SK-N-SH treated with all-trans-retinoic acid at 6 μM for 48 hours (cell line): ENCODE measurements at regions not wholly inside any gene's neighbourhood (a gene's known extent, or its start where the extent isn't known, plus 50 kb on each side); places are given as distances from the start of the nearest gene placed in this dataset.

Experiments used
- ATAC-seq: fragments of 200-7000 bp; cut with Tn5 transposase; 3 replicates; pipeline ENCODE4 v1.9.1; 2020; ENCODE audit warnings: mild to moderate bottlenecking, moderate library complexity
- ARNTL ChIP-seq: fragments of 450-650 bp; formaldehyde crosslinking; IDR thresholded peaks from 2 replicates; pipeline ENCODE4 v1.5.0; 2020; ENCODE audit warnings: low read depth, mild to moderate bottlenecking, moderate library complexity, borderline replicate concordance
- BACH2 ChIP-seq: fragments of 250-450 bp; sonication (Bioruptor Pico); IDR thresholded peaks from 2 replicates; pipeline ENCODE4 v1.9.0; 2021; ENCODE audit warnings: mild to moderate bottlenecking, borderline replicate concordance
- CSRNP3 ChIP-seq: fragments of 250-450 bp; sonication (Bioruptor Pico); IDR thresholded peaks from 2 replicates; pipeline ENCODE4 v1.5.1; 2021; ENCODE audit warnings: mild to moderate bottlenecking, moderate library complexity
- ESRRG ChIP-seq: fragments of 250-450 bp; sonication (Bioruptor Pico); IDR thresholded peaks from 2 replicates; pipeline ENCODE4 v1.6.1; 2021; ENCODE audit warnings: mild to moderate bottlenecking
- GLIS3 ChIP-seq: fragments of 250-450 bp; sonication (Bioruptor Pico); IDR thresholded peaks from 2 replicates; pipeline ENCODE4 v1.5.0; 2020; ENCODE audit warnings: mild to moderate bottlenecking, moderate library complexity
- ISL1 ChIP-seq: fragments of 250-450 bp; sonication (Bioruptor Pico); IDR thresholded peaks from 2 replicates; pipeline ENCODE4 v2.1.2; 2022; ENCODE audit warnings: mild to moderate bottlenecking, moderate library complexity
- PATZ1 ChIP-seq: fragments of 250-450 bp; sonication (Bioruptor Pico); IDR thresholded peaks from 2 replicates; pipeline ENCODE4 v1.8.0; 2020; ENCODE audit warnings: mild to moderate bottlenecking, moderate library complexity, borderline replicate concordance
- POU6F1 ChIP-seq: fragments of 250-450 bp; sonication (Bioruptor Pico); IDR thresholded peaks from 2 replicates; pipeline ENCODE4 v1.8.0; 2021; ENCODE audit warnings: low read depth, mild to moderate bottlenecking, moderate library complexity, borderline replicate concordance
- PPARA ChIP-seq: fragments of 250-450 bp; sonication (Bioruptor Pico); IDR thresholded peaks from 2 replicates; pipeline ENCODE4 v1.5.0; 2020; ENCODE audit warnings: mild to moderate bottlenecking, borderline replicate concordance
- RARB ChIP-seq: fragments of 250-450 bp; sonication (Bioruptor Pico); IDR thresholded peaks from 2 replicates; pipeline ENCODE4 v1.8.0; 2021; ENCODE audit warnings: mild to moderate bottlenecking, moderate library complexity
- SNAI2 ChIP-seq: fragments of 250-450 bp; sonication (Bioruptor Pico); IDR thresholded peaks from 2 replicates; pipeline ENCODE4 v1.5.0; 2020; ENCODE audit warnings: mild to moderate bottlenecking, moderate library complexity
- TOX ChIP-seq: fragments of 250-450 bp; sonication (Bioruptor Pico); IDR thresholded peaks from 2 replicates; pipeline ENCODE4 v1.8.0; 2021; ENCODE audit warnings: mild to moderate bottlenecking, moderate library complexity, borderline replicate concordance
- TSHZ2 ChIP-seq: fragments of 250-450 bp; sonication (Bioruptor Pico); IDR thresholded peaks from 2 replicates; pipeline ENCODE4 v1.5.0; 2020; ENCODE audit warnings: mild to moderate bottlenecking, moderate library complexity
- ZC3H10 ChIP-seq: fragments of 250-450 bp; sonication (Bioruptor Pico); IDR thresholded peaks from 2 replicates; pipeline ENCODE4 v1.5.1; 2021; ENCODE audit warnings: mild to moderate bottlenecking, moderate library complexity
- ZFP30 ChIP-seq: fragments of 450-650 bp; formaldehyde crosslinking; IDR thresholded peaks from 2 replicates; pipeline ENCODE4 v1.5.0; 2022; ENCODE audit warnings: mild to moderate bottlenecking, moderate library complexity
- ZNF8 ChIP-seq: fragments of 450-650 bp; formaldehyde crosslinking; IDR thresholded peaks from 2 replicates; pipeline ENCODE4 v1.5.0; 2020; ENCODE audit warnings: mild to moderate bottlenecking, moderate library complexity

GRCh38 chr4:181863856-181864255 lies 379.3 kb upstream of the TENM3 start (continued):
- TF ChIP-seq POU6F1 (CRISPR knock-in tag), result no peak
- TF ChIP-seq TOX (CRISPR knock-in tag), result no peak
- TF ChIP-seq BACH2, result no peak
- TF ChIP-seq GLIS3 (CRISPR knock-in tag), result no peak
- no peak for TF ChIP-seq ARNTL (CRISPR knock-in tag)

GRCh38 chr4:181870326-181870725 lies 372.9 kb upstream of the TENM3 start:
- no peak for TF ChIP-seq ZFP30
- no peak for TF ChIP-seq SNAI2
- TF ChIP-seq RARB (CRISPR knock-in tag), result no peak
- no peak for TF ChIP-seq CSRNP3
- TF ChIP-seq PATZ1 (CRISPR knock-in tag), result no peak
- TF ChIP-seq BACH2, result no peak
- no peak for ATAC-seq

GRCh38 chr4:181874602-181875001 lies 368.6 kb upstream of the TENM3 start:
- ATAC-seq, result no peak
- no peak for TF ChIP-seq TSHZ2 (CRISPR knock-in tag)
- no peak for TF ChIP-seq RARB (CRISPR knock-in tag)

GRCh38 chr4:181877329-181877848 lies 365.8 kb upstream of the TENM3 start:
- ATAC-seq, result no peak
- no peak for TF ChIP-seq ZNF8 (CRISPR knock-in tag)
- TF ChIP-seq BACH2, result no peak

GRCh38 chr4:181890031-181890430 lies 353.2 kb upstream of the TENM3 start:
- ATAC-seq, result no peak
- TF ChIP-seq RARB (CRISPR knock-in tag) (no peak), ZC3H10 (CRISPR knock-in tag) (no peak), ISL1 (CRISPR knock-in tag) (no peak), PATZ1 (CRISPR knock-in tag) (no peak), ZNF8 (CRISPR knock-in tag) (no peak), PPARA (CRISPR knock-in tag) (no peak), ZFP30 (no peak), ESRRG (no peak)
